ENCODE measurements at regions not wholly inside any gene's neighbourhood (a gene's known extent, or its start where the extent isn't known, plus 50 kb on each side); places are given as distances from the start of the nearest gene placed in this dataset.

- CTCF ChIA-PET (ENCODE audit: unreplicated experiment) = no interaction called here
- H3K4me1 ChIP-seq (ENCODE audit: insufficient read depth, low read length, poor library complexity, severe bottlenecking) = peaks cover 4% of the 10 kb centered on the region
- no TSS peak for BruUV-seq (replicated peaks)
Observed at GRCh38 chr2:172279813-172280212, 147.6 kb upstream of the ITGA6 start.

GRCh38 chr2:172280571-172281361, 146.6 kb upstream of the ITGA6 start:
- Histone ChIP-seq H4K20me1 (ENCODE audit: insufficient read depth, low read length) (no peaks in the 10 kb centered on the region), H3K4me1 (ENCODE audit: insufficient read depth, low read length, poor library complexity, severe bottlenecking) (peaks cover 4% of the 10 kb centered on the region), H2AFZ (ENCODE audit: low read length) (no peak overlapping the region), H3K9me2 (ENCODE audit: insufficient read depth, low read length) (no peaks in the 10 kb centered on the region), H3K4me2 (ENCODE audit: low read length) (no peak overlapping the region), H3K36me3 (ENCODE audit: insufficient read depth, low read length) (no peaks in the 10 kb centered on the region), H3K4me3 (ENCODE audit: low read depth, low read length, poor library complexity, severe bottlenecking) (no peak overlapping the region), H3K79me2 (ENCODE audit: insufficient read depth, low read depth, low read length) (no peaks in the 10 kb centered on the region), H3K27ac (ENCODE audit: low read depth, low read length, poor library complexity, severe bottlenecking) (no peak overlapping the region), H3K9me3 (ENCODE audit: low read length) (no peaks in the 10 kb centered on the region)
- TF ChIP-seq CTCF (conservative IDR thresholded peaks at IDR 0.05; ENCODE audit: low read length) (no peak), EZH2phosphoT487 (IDR thresholded peaks at IDR 0.05; ENCODE audit: borderline replicate concordance, low read depth, low read length) (no peak)
- intact Hi-C loops (cut with micrococcal nuclease; ENCODE audit: unreplicated experiment) = no loop called here
- peak; percentile 4 for DNase-seq (ENCODE audit: low spot score)
- ChIA-PET POLR2A (no interaction called here), CTCF (ENCODE audit: unreplicated experiment) (no interaction called here)
- BruUV-seq (replicated peaks) = no TSS peak

More at GRCh38 chr2:172279813-172280212, 147.6 kb upstream of the ITGA6 start:
- H3K9me2 ChIP-seq (ENCODE audit: insufficient read depth, low read length) = no peaks in the 10 kb centered on the region
- H2AFZ ChIP-seq (ENCODE audit: low read length) = no peak overlapping the region
- H3K9me3 ChIP-seq (ENCODE audit: low read length) = no peaks in the 10 kb centered on the region
- H3K4me2 ChIP-seq (ENCODE audit: low read length) = no peak overlapping the region
- POLR2A ChIA-PET = interaction anchor here (0.7 kb wide), 1 partner anchor 636 kb away, joined by 3 read pairs; no protein-coding TSS in a partner anchor
- H3K4me3 ChIP-seq (ENCODE audit: low read depth, low read length, poor library complexity, severe bottlenecking) = no peak overlapping the region
- no peak overlapping the region for H3K27ac ChIP-seq (ENCODE audit: low read depth, low read length, poor library complexity, severe bottlenecking)
- H4K20me1 ChIP-seq (ENCODE audit: insufficient read depth, low read length) = no peaks in the 10 kb centered on the region
- intact Hi-C loops (cut with micrococcal nuclease; ENCODE audit: unreplicated experiment) = no loop called here
- no peak for DNase-seq (ENCODE audit: low spot score)
- no peaks in the 10 kb centered on the region for H3K36me3 ChIP-seq (ENCODE audit: insufficient read depth, low read length)
- no peak for TF ChIP-seq EZH2phosphoT487 (IDR thresholded peaks at IDR 0.05; ENCODE audit: borderline replicate concordance, low read depth, low read length)
- TF ChIP-seq CTCF (conservative IDR thresholded peaks at IDR 0.05; ENCODE audit: low read length) = no peak
- H3K79me2 ChIP-seq (ENCODE audit: insufficient read depth, low read depth, low read length) = no peaks in the 10 kb centered on the region
